Suprapubic skin (tissue), 4 donors: ENCODE measurements at regions not wholly inside any gene's neighbourhood (a gene's known extent, or its start where the extent isn't known, plus 50 kb on each side); places are given as distances from the start of the nearest gene placed in this dataset.

Source experiments
- DNase-seq, 2 donors: peaks; one replicate each; pipeline ENCODE4 v3.0.0-alpha.2; 2019; ENCODE audit warnings: low spot score in 2 of 2
- H3K27ac ChIP-seq: fragments of 200-600 bp; sonication (generic); one replicate; pipeline ENCODE4 v1.5.1; 2019
- H3K27me3 ChIP-seq: fragments of 200-600 bp; sonication (generic); one replicate; pipeline ENCODE4 v1.5.1; 2019
- H3K36me3 ChIP-seq: fragments of 200-600 bp; sonication (generic); one replicate; pipeline ENCODE4 v1.5.1; 2019
- H3K4me1 ChIP-seq: fragments of 200-600 bp; sonication (generic); one replicate; pipeline ENCODE4 v1.5.1; 2019
- H3K4me3 ChIP-seq: fragments of 200-600 bp; sonication (generic); one replicate; pipeline ENCODE4 v1.5.1; 2019; ENCODE audit warnings: mild to moderate bottlenecking
- H3K9me3 ChIP-seq: fragments of 200-600 bp; sonication (generic); one replicate; pipeline ENCODE4 v1.5.1; 2019
- EP300 ChIP-seq: sonication (generic); formaldehyde crosslinking; IDR thresholded peaks from one replicate; pipeline ENCODE4 v1.6.1; 2017; ENCODE audit warnings: antibody characterized with exemption
- POLR2A ChIP-seq, 2 donors: fragments of 450-650 bp; IDR thresholded peaks; one replicate each; pipeline ENCODE4 v1.6.1; 2017; ENCODE audit warnings: antibody characterized with exemption in 2 of 2, mild to moderate bottlenecking in 2 of 2, moderate library complexity in 2 of 2
- POLR2AphosphoS5 ChIP-seq, 3 donors: sonication (generic); formaldehyde crosslinking; IDR thresholded peaks; one replicate each; pipeline ENCODE4 v1.6.1; 2017; ENCODE audit warnings: antibody characterized with exemption in 3 of 3
- WGBS: methylation state at CpG from one replicate; pipeline ENCODE4 v1.1.5; 2018; 5-methylcytosine and 5-hydroxymethylcytosine counted together
- TF ChIP-seq, protein P1 (sequence below), 2 donors: fragments of 200-600 bp in 1 of 2; fragments of 450-650 bp in 1 of 2; sonication (generic) in 1 of 2; IDR thresholded peaks; one replicate each; pipeline ENCODE4 v1.5.1; 2016 to 2019; ENCODE audit warnings: antibody characterized with exemption in 2 of 2, mild to moderate bottlenecking in 1 of 2, moderate library complexity in 1 of 2

DNA sequence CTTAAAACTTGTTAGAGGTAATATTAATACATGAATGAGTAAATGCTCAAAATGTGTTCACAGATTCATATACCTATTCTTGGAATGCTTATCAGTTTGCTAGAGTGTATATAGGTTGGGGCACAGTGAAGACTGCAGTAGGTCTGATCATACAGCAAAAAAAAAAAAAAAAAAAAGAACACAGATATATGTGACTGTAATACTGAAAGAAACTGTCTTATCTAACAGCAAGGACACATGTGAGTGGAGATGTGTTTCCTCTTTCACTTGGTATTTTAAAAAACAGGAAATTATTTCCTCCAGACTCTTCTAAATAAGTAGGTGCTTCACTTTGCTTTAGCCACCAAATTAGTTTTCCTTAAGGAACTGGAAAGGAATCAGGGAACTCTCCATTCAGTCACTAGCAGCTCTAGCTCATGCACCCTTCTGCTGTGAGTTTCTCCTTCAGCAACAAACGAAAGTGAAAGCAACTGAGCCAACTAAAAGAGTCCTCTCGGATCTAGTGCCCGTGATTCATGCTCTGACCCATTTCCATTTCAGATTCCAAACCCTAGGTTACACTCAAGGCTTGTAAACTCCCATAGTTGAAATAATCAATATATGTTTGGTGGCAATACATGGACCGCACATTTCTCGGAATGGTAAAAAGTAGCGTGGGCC lies 98.5 kb downstream of the DSEL start:
- H3K36me3 ChIP-seq = no peaks in the 10 kb centered on the region
- H3K4me1 ChIP-seq = no peaks in the 10 kb centered on the region
- H3K9me3 ChIP-seq = no peaks in the 10 kb centered on the region
- no peak overlapping the region for H3K27ac ChIP-seq
- no peak for DNase-seq
- TF ChIP-seq POLR2AphosphoS5 (IDR thresholded peaks at IDR 0.05) (no peak), POLR2A (IDR thresholded peaks at IDR 0.05) (no peak), EP300 (no peak)
- TF ChIP-seq, protein P1, sequence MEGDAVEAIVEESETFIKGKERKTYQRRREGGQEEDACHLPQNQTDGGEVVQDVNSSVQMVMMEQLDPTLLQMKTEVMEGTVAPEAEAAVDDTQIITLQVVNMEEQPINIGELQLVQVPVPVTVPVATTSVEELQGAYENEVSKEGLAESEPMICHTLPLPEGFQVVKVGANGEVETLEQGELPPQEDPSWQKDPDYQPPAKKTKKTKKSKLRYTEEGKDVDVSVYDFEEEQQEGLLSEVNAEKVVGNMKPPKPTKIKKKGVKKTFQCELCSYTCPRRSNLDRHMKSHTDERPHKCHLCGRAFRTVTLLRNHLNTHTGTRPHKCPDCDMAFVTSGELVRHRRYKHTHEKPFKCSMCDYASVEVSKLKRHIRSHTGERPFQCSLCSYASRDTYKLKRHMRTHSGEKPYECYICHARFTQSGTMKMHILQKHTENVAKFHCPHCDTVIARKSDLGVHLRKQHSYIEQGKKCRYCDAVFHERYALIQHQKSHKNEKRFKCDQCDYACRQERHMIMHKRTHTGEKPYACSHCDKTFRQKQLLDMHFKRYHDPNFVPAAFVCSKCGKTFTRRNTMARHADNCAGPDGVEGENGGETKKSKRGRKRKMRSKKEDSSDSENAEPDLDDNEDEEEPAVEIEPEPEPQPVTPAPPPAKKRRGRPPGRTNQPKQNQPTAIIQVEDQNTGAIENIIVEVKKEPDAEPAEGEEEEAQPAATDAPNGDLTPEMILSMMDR (IDR thresholded peaks at IDR 0.05) = no peak
- 64% methylated on average over 6 of the region's 6 CpGs for WGBS
- H3K4me3 ChIP-seq = peak overlapping the region; percentile 6
- H3K27me3 ChIP-seq = no peaks in the 10 kb centered on the region

DNA sequence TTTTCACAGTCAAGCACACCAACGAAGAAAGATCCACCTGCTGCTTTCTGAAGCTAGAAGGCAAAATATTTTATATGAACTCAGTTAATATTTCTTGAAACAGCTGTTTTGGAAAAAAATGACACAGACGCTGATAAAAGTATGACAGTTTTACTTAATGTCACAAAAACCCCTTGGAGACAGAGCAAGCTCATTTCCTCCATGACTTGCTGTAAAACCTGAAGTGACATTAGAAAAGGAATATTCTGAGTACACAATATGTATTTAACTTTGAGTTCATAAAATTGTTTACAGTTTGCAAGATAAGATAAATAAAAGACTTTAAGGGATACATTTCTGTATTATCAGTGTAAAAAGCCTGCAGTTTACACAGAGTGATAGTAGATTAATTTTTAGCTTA lies 105.4 kb downstream of the DSEL start:
- no peaks in the 10 kb centered on the region for H3K27me3 ChIP-seq
- H3K4me3 ChIP-seq = no peak overlapping the region
- DNase-seq = no peak
- H3K4me1 ChIP-seq = no peaks in the 10 kb centered on the region
- no peaks in the 10 kb centered on the region for H3K9me3 ChIP-seq
- H3K27ac ChIP-seq = no peak overlapping the region
- H3K36me3 ChIP-seq = no peaks in the 10 kb centered on the region
- 23% methylated on average over 2 of the region's 2 CpGs for WGBS
- TF ChIP-seq POLR2A (IDR thresholded peaks at IDR 0.05) (no peak), POLR2AphosphoS5 (IDR thresholded peaks at IDR 0.05) (no peak), EP300 (no peak)
- TF ChIP-seq, protein P1 (IDR thresholded peaks at IDR 0.05) = no peak

DNA sequence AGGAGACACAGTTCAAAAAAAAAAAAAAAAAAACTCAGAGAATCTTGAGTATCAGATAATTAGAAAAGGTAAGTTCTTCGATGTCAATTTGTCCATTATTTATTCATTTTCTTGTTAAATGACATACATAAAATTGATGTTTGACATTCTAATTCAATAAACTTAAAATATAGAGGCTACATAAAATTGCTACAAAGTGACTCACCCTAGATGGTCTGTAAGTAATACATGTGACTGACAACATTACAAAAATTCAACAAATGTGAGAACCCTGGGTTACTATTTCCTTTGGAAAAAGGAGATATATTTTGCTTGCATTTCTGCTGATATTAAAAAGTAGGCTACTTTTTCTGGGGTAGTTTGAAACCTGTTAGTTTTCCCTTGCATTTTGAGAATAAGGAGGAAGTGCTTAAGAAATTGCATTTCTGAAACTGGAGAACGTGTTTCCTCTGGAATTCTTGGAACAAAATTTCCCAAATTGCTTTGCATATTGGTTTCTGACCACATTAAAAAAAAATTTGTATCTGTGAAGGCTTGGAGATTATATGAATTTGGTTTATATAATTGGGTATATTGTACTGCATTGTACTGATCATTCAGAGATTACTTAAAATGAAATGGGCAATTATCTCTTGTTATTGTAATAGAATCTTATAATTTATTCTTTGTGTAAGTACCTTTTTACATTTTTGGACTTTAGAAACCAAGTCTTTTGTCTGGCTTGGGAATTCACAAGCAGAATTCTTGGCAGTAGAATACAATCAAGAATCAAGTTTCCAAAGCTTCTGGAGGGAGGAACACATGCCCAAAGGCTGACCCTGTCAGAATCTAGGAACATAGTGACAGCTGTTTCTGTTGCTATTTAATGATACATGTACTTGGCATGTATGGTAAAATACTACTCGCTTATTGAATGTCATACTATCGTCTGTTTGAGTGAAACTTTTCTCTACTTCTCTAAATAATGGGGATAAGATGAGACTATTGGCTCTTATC lies 106.1 kb downstream of the DSEL start:
- TF ChIP-seq EP300 = no peak
- no peak for TF ChIP-seq POLR2A (IDR thresholded peaks at IDR 0.05)
- TF ChIP-seq, protein P1 (IDR thresholded peaks at IDR 0.05) = no peak
- TF ChIP-seq POLR2AphosphoS5 (IDR thresholded peaks at IDR 0.05) = no peak
- no peak for DNase-seq
- Histone ChIP-seq H3K27me3 (no peaks in the 10 kb centered on the region), H3K36me3 (no peaks in the 10 kb centered on the region), H3K27ac (no peak overlapping the region), H3K9me3 (no peaks in the 10 kb centered on the region), H3K4me3 (no peak overlapping the region), H3K4me1 (no peaks in the 10 kb centered on the region)
- WGBS = 68% methylated on average over 4 of the region's 4 CpGs

- 74% methylated on average over 1 of the region's 1 CpG for whole genome bisulfite sequencing
- H3K27me3 ChIP-seq = no peaks in the 10 kb centered on the region
- TF ChIP-seq EP300 = no peak
- no peak for TF ChIP-seq POLR2AphosphoS5 (IDR thresholded peaks at IDR 0.05)
- TF ChIP-seq POLR2A (IDR thresholded peaks at IDR 0.05) = no peak
- TF ChIP-seq, protein P1 (IDR thresholded peaks at IDR 0.05) = no peak
- DNase-seq = no peak
- no peaks in the 10 kb centered on the region for H3K4me1 ChIP-seq
- no peak overlapping the region for H3K4me3 ChIP-seq
- H3K27ac ChIP-seq = no peak overlapping the region
- no peaks in the 10 kb centered on the region for H3K9me3 ChIP-seq
- H3K36me3 ChIP-seq = no peaks in the 10 kb centered on the region
Measured at GRCh38 chr18:67408240-67408639, 108.3 kb downstream of the DSEL start.

DNA sequence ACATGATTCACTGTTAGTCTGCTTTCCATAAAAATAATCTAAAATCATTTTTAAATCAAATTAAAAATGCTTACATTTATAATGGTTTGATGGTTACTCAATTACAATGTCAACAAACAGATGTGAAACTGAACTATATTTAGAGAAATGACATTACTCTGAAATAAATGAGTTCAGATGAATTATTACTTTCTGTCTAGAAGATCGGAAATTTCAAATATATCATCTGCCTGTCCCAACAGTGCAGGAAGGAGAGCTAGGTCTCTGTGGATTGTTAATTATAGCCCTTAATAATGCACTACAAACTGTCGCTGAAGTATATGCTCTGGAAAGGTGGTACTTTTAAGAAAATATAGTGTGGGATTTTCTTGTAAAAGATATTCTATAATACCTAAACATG lies 109.8 kb downstream of the DSEL start:
- whole genome bisulfite sequencing = 43% methylated on average over 2 of the region's 2 CpGs
- no peaks in the 10 kb centered on the region for H3K9me3 ChIP-seq
- TF ChIP-seq, protein P1 (IDR thresholded peaks at IDR 0.05) = no peak
- TF ChIP-seq POLR2A (IDR thresholded peaks at IDR 0.05) = no peak
- no peak for TF ChIP-seq EP300
- TF ChIP-seq POLR2AphosphoS5 (IDR thresholded peaks at IDR 0.05) = no peak
- H3K27me3 ChIP-seq = no peaks in the 10 kb centered on the region
- H3K4me3 ChIP-seq = no peak overlapping the region
- no peak for DNase-seq
- H3K4me1 ChIP-seq = no peaks in the 10 kb centered on the region
- no peak overlapping the region for H3K27ac ChIP-seq
- H3K36me3 ChIP-seq = no peaks in the 10 kb centered on the region
